ENCODE measurements at regions not wholly inside any gene's neighbourhood (a gene's known extent, or its start where the extent isn't known, plus 50 kb on each side); places are given as distances from the start of the nearest gene placed in this dataset.

DNA sequence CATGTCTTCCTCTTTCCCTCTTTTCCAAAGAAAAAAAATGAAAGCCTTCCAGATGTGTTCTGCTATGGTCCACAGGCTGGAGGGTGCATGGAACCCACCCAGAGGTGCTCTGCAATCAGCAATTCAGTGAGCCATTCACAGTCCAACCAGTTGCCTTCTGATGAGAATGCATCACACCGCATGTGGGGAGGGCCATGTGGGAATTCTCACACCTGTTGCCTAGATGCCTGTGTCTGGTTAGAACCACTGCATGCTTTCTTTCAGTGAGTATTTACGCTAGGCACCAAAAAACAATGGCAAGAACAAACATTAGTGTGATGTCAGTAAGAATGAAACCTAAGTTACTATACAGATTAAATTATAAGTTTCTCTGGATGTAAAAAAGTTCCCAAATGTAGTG lies 311.6 kb upstream of the CDYL start:
- no peak overlapping the region for H3K27ac ChIP-seq (ENCODE audit: low read depth, low read length)
- DNase-seq (ENCODE audit: low read depth, low spot score): no peak
- no peak overlapping the region for H3K4me3 ChIP-seq (ENCODE audit: low read depth, low read length)
- CTCF ChIA-PET: no interaction called here
- H3K27me3 ChIP-seq (ENCODE audit: control insufficient read depth, insufficient read depth, low read length): no peaks in the 10 kb centered on the region
- no peaks in the 10 kb centered on the region for H3K9me3 ChIP-seq (ENCODE audit: control insufficient read depth, insufficient read depth, low read length)
- POLR2A ChIA-PET: no interaction called here
- TF ChIP-seq, protein P1, sequence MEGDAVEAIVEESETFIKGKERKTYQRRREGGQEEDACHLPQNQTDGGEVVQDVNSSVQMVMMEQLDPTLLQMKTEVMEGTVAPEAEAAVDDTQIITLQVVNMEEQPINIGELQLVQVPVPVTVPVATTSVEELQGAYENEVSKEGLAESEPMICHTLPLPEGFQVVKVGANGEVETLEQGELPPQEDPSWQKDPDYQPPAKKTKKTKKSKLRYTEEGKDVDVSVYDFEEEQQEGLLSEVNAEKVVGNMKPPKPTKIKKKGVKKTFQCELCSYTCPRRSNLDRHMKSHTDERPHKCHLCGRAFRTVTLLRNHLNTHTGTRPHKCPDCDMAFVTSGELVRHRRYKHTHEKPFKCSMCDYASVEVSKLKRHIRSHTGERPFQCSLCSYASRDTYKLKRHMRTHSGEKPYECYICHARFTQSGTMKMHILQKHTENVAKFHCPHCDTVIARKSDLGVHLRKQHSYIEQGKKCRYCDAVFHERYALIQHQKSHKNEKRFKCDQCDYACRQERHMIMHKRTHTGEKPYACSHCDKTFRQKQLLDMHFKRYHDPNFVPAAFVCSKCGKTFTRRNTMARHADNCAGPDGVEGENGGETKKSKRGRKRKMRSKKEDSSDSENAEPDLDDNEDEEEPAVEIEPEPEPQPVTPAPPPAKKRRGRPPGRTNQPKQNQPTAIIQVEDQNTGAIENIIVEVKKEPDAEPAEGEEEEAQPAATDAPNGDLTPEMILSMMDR (IDR thresholded peaks at IDR 0.05; ENCODE audit: low read depth, low read length): no peak

DNA sequence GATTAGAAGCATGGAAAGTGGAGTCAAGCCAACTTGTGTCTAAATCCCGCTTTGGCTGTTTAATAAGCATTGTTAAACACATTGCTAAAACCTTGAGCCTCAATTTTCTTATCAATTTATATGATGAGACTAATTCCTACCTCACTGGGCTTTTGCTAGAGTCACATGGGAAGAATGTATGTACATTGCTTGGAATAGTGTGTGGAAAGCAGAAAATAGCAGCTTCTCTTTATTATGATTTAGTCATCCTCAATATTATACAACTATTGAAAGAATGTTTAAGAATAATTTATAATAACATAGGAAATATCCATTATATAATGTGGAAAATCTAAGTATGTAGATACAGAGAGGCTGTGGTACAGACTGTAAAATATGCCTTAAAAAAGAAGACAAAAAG lies 313.0 kb upstream of the CDYL start:
- H3K9me3 ChIP-seq (ENCODE audit: control insufficient read depth, insufficient read depth, low read length): no peaks in the 10 kb centered on the region
- CTCF ChIA-PET: no interaction called here
- no peak overlapping the region for H3K4me3 ChIP-seq (ENCODE audit: low read depth, low read length)
- TF ChIP-seq, protein P1 (IDR thresholded peaks at IDR 0.05; ENCODE audit: low read depth, low read length): no peak
- H3K27ac ChIP-seq (ENCODE audit: low read depth, low read length): no peak overlapping the region
- DNase-seq (ENCODE audit: low read depth, low spot score): no peak
- POLR2A ChIA-PET: no interaction called here
- no peaks in the 10 kb centered on the region for H3K27me3 ChIP-seq (ENCODE audit: control insufficient read depth, insufficient read depth, low read length)

DNA sequence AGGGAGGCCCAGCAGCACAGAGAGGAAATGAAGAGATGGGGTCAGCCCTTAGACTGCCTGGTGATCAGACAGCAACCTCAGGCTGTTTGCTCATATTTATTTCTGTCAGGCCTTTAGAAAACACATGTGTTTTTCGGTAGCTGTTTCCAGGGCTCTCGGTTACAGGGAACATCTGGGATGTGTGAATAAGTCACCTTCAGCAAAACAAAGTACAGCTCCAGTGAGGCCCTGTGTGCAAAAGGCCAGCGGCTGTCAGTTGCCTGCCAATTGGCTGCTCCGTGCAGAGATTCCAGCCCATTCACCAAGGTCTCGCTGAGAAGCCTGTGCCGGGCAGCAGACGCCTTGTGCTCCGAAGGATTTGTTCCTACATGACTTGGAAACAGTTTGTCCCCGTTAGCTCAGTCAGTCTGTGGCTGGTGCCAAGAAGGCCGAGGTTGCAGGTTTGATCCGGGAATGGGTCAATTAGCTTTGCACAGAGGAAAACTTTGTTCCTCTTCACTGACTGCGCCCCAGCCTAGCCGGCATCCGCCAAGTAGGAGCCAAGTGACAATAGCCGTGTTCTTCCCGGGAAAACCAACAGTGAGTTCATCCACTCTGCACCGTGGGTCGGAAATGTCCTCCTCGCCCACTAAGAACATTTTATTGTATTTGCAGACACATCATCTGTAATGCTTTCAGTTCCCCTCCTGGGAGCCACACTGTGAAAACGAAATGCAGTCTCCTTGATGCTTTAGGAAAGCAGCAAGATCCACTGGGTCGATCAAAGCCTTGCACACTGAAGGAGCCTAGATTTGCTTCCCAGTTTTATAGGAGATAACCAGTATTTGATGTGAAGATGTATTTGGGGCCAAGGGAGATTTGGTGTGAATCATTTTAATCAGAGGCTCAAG lies 315.4 kb upstream of the CDYL start:
- H3K9me3 ChIP-seq (ENCODE audit: control insufficient read depth, insufficient read depth, low read length): peaks cover 2% of the 10 kb centered on the region; the same call in 1 of the 2 replicates
- ChIA-PET CTCF (no interaction called here), POLR2A (interaction anchor here (0.5 kb wide), 1 partner anchor 357 kb away, joined by 5 read pairs; no protein-coding TSS in a partner anchor)
- TF ChIP-seq, protein P1 (IDR thresholded peaks at IDR 0.05; ENCODE audit: low read depth, low read length): no peak
- DNase-seq (ENCODE audit: low read depth, low spot score): peak; percentile 23
- H3K27ac ChIP-seq (ENCODE audit: low read depth, low read length): no peak overlapping the region
- no peak overlapping the region for H3K4me3 ChIP-seq (ENCODE audit: low read depth, low read length)
- H3K27me3 ChIP-seq (ENCODE audit: control insufficient read depth, insufficient read depth, low read length): no peaks in the 10 kb centered on the region

DNA sequence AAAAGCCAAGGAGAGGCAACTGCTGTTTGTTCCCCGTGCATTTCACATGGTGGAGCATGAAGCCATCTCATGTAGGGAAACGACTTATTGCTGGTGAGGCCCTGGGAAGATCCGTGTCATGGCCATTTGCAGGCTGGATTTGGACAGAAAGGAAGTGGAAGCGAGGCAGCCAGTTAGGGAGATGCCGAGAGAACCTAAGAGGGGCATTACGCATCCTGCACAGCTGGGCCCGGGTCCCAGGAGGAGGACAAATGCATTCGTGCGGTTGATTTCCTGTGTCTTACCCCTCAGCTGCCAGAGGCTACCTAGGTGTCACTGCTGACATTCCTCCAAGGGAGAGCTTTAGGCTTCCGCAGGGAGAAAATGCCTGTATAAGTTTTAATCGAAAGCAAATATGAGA lies 316.2 kb upstream of the CDYL start:
- H3K4me3 ChIP-seq (ENCODE audit: low read depth, low read length): no peak overlapping the region
- TF ChIP-seq, protein P1 (IDR thresholded peaks at IDR 0.05; ENCODE audit: low read depth, low read length): no peak
- no peak overlapping the region for H3K27ac ChIP-seq (ENCODE audit: low read depth, low read length)
- ChIA-PET CTCF (no interaction called here), POLR2A (no interaction called here)
- H3K27me3 ChIP-seq (ENCODE audit: control insufficient read depth, insufficient read depth, low read length): no peaks in the 10 kb centered on the region
- H3K9me3 ChIP-seq (ENCODE audit: control insufficient read depth, insufficient read depth, low read length): peaks cover 2% of the 10 kb centered on the region; the same call in 1 of the 2 replicates
- DNase-seq (ENCODE audit: low read depth, low spot score): no peak

DNA sequence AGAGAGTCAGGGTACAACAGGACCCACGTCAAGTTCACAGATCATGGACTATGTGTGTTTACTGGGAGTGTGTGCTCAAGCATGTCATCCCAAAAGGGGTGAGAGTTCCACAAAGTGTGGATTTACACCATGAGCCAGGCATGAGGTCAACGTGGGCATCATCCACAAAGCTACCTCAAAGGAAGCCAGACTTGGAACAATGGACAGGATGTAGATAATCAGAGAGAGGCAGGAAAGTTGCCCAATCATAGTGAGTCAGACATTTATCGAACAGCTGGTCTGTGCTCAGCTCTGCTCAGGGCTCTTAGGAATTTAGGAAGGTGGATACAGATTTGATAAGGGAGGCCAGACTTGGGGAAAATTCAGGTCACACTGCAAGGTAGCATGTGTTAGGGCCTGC lies 317.2 kb upstream of the CDYL start:
- ChIA-PET CTCF (no interaction called here), POLR2A (interaction anchor here (0.9 to 1.1 kb wide), 2 partner anchors 18 to 107 kb away, joined by 5 read pairs; no protein-coding TSS in a partner anchor)
- Histone ChIP-seq H3K27ac (ENCODE audit: low read depth, low read length) (no peak overlapping the region), H3K4me3 (ENCODE audit: low read depth, low read length) (no peak overlapping the region), H3K9me3 (ENCODE audit: control insufficient read depth, insufficient read depth, low read length) (peaks cover 2% of the 10 kb centered on the region; the same call in 1 of the 2 replicates), H3K27me3 (ENCODE audit: control insufficient read depth, insufficient read depth, low read length) (no peaks in the 10 kb centered on the region)
- DNase-seq (ENCODE audit: low read depth, low spot score): peak; percentile 63
- TF ChIP-seq, protein P1 (IDR thresholded peaks at IDR 0.05; ENCODE audit: low read depth, low read length): no peak
